DOHH2 (cell line): ENCODE measurements at regions not wholly inside any gene's neighbourhood (a gene's known extent, or its start where the extent isn't known, plus 50 kb on each side); places are given as distances from the start of the nearest gene placed in this dataset.

ENCODE experiments used
- H3F3A ChIP-seq: fragments of 200-600 bp; sonication (generic), shearing (Covaris generic); 2 replicates; pipeline ENCODE4 v1.6.0; 2016; ENCODE audit warnings: antibody characterized with exemption, mild to moderate bottlenecking; ENCODE audit not compliant: control insufficient read depth, insufficient read depth
- H3K27ac ChIP-seq: fragments of 200-600 bp; sonication (generic); 2 replicates; pipeline ENCODE4 v1.5.1; 2014; ENCODE audit warnings: low read depth, mild to moderate bottlenecking, low read length, moderate library complexity
- H3K27me3 ChIP-seq: fragments of 200-600 bp; sonication (generic); 2 replicates; pipeline ENCODE4 v1.6.1; 2014; ENCODE audit warnings: mild to moderate bottlenecking, low read length, mixed read lengths; ENCODE audit not compliant: control insufficient read depth
- H3K36me3 ChIP-seq: fragments of 200-600 bp; sonication (generic); 2 replicates; pipeline ENCODE4 v1.6.1; 2014; ENCODE audit warnings: mild to moderate bottlenecking, low read length, moderate library complexity, mixed read lengths; ENCODE audit not compliant: control insufficient read depth
- H3K4me1 ChIP-seq: fragments of 200-600 bp; sonication (generic); 2 replicates; pipeline ENCODE4 v1.6.1; 2014; ENCODE audit warnings: mild to moderate bottlenecking, low read length, mixed read lengths; ENCODE audit not compliant: control insufficient read depth
- H3K4me2 ChIP-seq: fragments of 200-600 bp; sonication (generic); 2 replicates; pipeline ENCODE4 v1.6.0; 2014; ENCODE audit warnings: mild to moderate bottlenecking, low read length, moderate library complexity
- H3K4me3 ChIP-seq: fragments of 200-600 bp; sonication (generic); 2 replicates; pipeline ENCODE4 v1.5.1; 2014; ENCODE audit warnings: mild to moderate bottlenecking, low read length, mixed read lengths
- H3K79me2 ChIP-seq: fragments of 200-600 bp; sonication (generic); 2 replicates; pipeline ENCODE4 v1.6.1; 2014; ENCODE audit warnings: mild to moderate bottlenecking, low read length, mixed read lengths; ENCODE audit not compliant: control insufficient read depth
- H3K9me2 ChIP-seq: fragments of 200-600 bp; sonication (generic); replicated peaks from 2 replicates; pipeline ENCODE4 v1.6.1; 2014; ENCODE audit warnings: mild to moderate bottlenecking, low read length, mixed read lengths; ENCODE audit not compliant: control insufficient read depth
- H3K9me3 ChIP-seq: fragments of 200-600 bp; sonication (generic); 2 replicates; pipeline ENCODE4 v1.6.1; 2014; ENCODE audit warnings: antibody characterized with exemption, low read length, mixed read lengths; ENCODE audit not compliant: control insufficient read depth, insufficient read depth
- H4K20me1 ChIP-seq: fragments of 200-600 bp; sonication (generic); 2 replicates; pipeline ENCODE4 v1.6.0; 2014; ENCODE audit warnings: low read depth, mild to moderate bottlenecking, antibody characterized with exemption, low read length, moderate library complexity; ENCODE audit not compliant: control insufficient read depth, insufficient read depth
- CTCF ChIP-seq: fragments of 200-600 bp; sonication (generic); IDR thresholded peaks from one replicate; pipeline ENCODE4 v1.5.1; 2014; ENCODE audit warnings: antibody characterized with exemption, mild to moderate bottlenecking, low read depth, low read length; ENCODE audit not compliant: poor library complexity, severe bottlenecking
- EZH2phosphoT487 ChIP-seq: fragments of 200-600 bp; sonication (generic); IDR thresholded peaks from 2 replicates; pipeline ENCODE4 v1.6.1; 2017; ENCODE audit warnings: borderline replicate concordance, mild to moderate bottlenecking, antibody characterized with exemption, low read length, moderate library complexity, mixed read lengths

- Histone ChIP-seq H3K36me3 (no peaks in the 10 kb centered on the region), H3K9me3 (no peaks in the 10 kb centered on the region), H3K4me3 (no peak overlapping the region), H3K4me1 (no peaks in the 10 kb centered on the region), H3K27ac (no peak overlapping the region), H4K20me1 (no peaks in the 10 kb centered on the region), H3K27me3 (no peaks in the 10 kb centered on the region; the same call in 1 of the 2 replicates), H3K9me2 (no peaks in the 10 kb centered on the region), H3K4me2 (no peak overlapping the region), H3K79me2 (no peaks in the 10 kb centered on the region), H3F3A (no peaks in the 10 kb centered on the region)
- TF ChIP-seq EZH2phosphoT487, result no peak
These were observed 62.7 kb upstream of the IGFBP3 start for GRCh38 chr7:45983720-45984255.

GRCh38 chr7:45982907-45983719, 62.0 kb upstream of the IGFBP3 start:
- H3K9me3 ChIP-seq, result no peaks in the 10 kb centered on the region
- no peaks in the 10 kb centered on the region for H3F3A ChIP-seq
- no peaks in the 10 kb centered on the region for H3K36me3 ChIP-seq
- no peak overlapping the region for H3K4me3 ChIP-seq
- H3K27me3 ChIP-seq, result no peaks in the 10 kb centered on the region; the same call in 1 of the 2 replicates
- H3K79me2 ChIP-seq, result no peaks in the 10 kb centered on the region
- H3K9me2 ChIP-seq, result no peaks in the 10 kb centered on the region
- H3K4me2 ChIP-seq, result no peak overlapping the region
- no peaks in the 10 kb centered on the region for H4K20me1 ChIP-seq
- TF ChIP-seq CTCF (no peak), EZH2phosphoT487 (no peak)
- no peak overlapping the region for H3K27ac ChIP-seq
- no peaks in the 10 kb centered on the region for H3K4me1 ChIP-seq

GRCh38 chr7:45982132-45982531, 61.1 kb upstream of the IGFBP3 start:
- Histone ChIP-seq H3K4me1 (no peaks in the 10 kb centered on the region), H3K9me3 (no peaks in the 10 kb centered on the region), H3K27me3 (no peaks in the 10 kb centered on the region; the same call in 1 of the 2 replicates), H4K20me1 (no peaks in the 10 kb centered on the region), H3K27ac (no peak overlapping the region), H3K9me2 (no peaks in the 10 kb centered on the region), H3K4me2 (no peak overlapping the region), H3K79me2 (no peaks in the 10 kb centered on the region), H3K36me3 (no peaks in the 10 kb centered on the region), H3K4me3 (no peak overlapping the region), H3F3A (no peaks in the 10 kb centered on the region)
- TF ChIP-seq EZH2phosphoT487 (no peak), CTCF (no peak)

- Histone ChIP-seq H3K36me3 (no peaks in the 10 kb centered on the region), H3K27me3 (no peaks in the 10 kb centered on the region; the same call in 1 of the 2 replicates), H3K27ac (no peak overlapping the region)
These were observed 59.9 kb upstream of the IGFBP3 start for GRCh38 chr7:45980973-45981372.

More at GRCh38 chr7:45980973-45981372, 59.9 kb upstream of the IGFBP3 start:
- no peaks in the 10 kb centered on the region for H3K79me2 ChIP-seq
- H3K9me3 ChIP-seq, result no peaks in the 10 kb centered on the region
- H3K4me2 ChIP-seq, result no peak overlapping the region
- H3K4me1 ChIP-seq, result no peaks in the 10 kb centered on the region
- no peaks in the 10 kb centered on the region for H3F3A ChIP-seq
- no peaks in the 10 kb centered on the region for H3K9me2 ChIP-seq
- TF ChIP-seq EZH2phosphoT487, result no peak
- H4K20me1 ChIP-seq, result no peaks in the 10 kb centered on the region
- no peak overlapping the region for H3K4me3 ChIP-seq
